Testis (tissue), 2 donors: ENCODE measurements at regions not wholly inside any gene's neighbourhood (a gene's known extent, or its start where the extent isn't known, plus 50 kb on each side); places are given as distances from the start of the nearest gene placed in this dataset.

ENCODE experiments used
- CTCF ChIP-seq, 3 experiments: fragments of 450-650 bp in 2 of 3; fragments of 200-600 bp in 1 of 3; sonication (generic) in 1 of 3; IDR thresholded peaks; one replicate each; pipeline ENCODE4 v1.5.1; 2016 to 2019; ENCODE audit warnings: antibody characterized with exemption in 3 of 3, mild to moderate bottlenecking in 2 of 3, moderate library complexity in 1 of 3
- POLR2A ChIP-seq: fragments of 450-650 bp; IDR thresholded peaks from one replicate; pipeline ENCODE4 v1.6.1; 2017; ENCODE audit warnings: antibody characterized with exemption, mild to moderate bottlenecking, moderate library complexity

GRCh38 chr1:222028116-222028515, 286.2 kb upstream of the DUSP10 start:
- no peak for TF ChIP-seq POLR2A
- no peak for TF ChIP-seq CTCF (IDR thresholded peaks at IDR 0.05)
